ENCODE measurements at regions not wholly inside any gene's neighbourhood (a gene's known extent, or its start where the extent isn't known, plus 50 kb on each side); places are given as distances from the start of the nearest gene placed in this dataset.

GRCh38 chr1:222074317-222074716 is 332.4 kb upstream of the DUSP10 start:
- TF ChIP-seq CTCF (IDR thresholded peaks at IDR 0.05; ENCODE audit: borderline replicate concordance, extremely low read depth, low read length, poor library complexity, severe bottlenecking) (no peak), EZH2 (IDR thresholded peaks at IDR 0.05; ENCODE audit: borderline replicate concordance, low read depth, low read length, severe bottlenecking) (no peak)

Data from DND-41 (cell line).